Suprapubic skin (tissue), 4 donors: ENCODE measurements at regions not wholly inside any gene's neighbourhood (a gene's known extent, or its start where the extent isn't known, plus 50 kb on each side); places are given as distances from the start of the nearest gene placed in this dataset.

Experiments
- DNase-seq, 2 donors: peaks; one replicate each; pipeline ENCODE4 v3.0.0-alpha.2; 2019; ENCODE audit warnings: low spot score in 2 of 2
- H3K27ac ChIP-seq: fragments of 200-600 bp; sonication (generic); one replicate; pipeline ENCODE4 v1.5.1; 2019
- H3K27me3 ChIP-seq: fragments of 200-600 bp; sonication (generic); one replicate; pipeline ENCODE4 v1.5.1; 2019
- H3K36me3 ChIP-seq: fragments of 200-600 bp; sonication (generic); one replicate; pipeline ENCODE4 v1.5.1; 2019
- H3K4me1 ChIP-seq: fragments of 200-600 bp; sonication (generic); one replicate; pipeline ENCODE4 v1.5.1; 2019
- H3K4me3 ChIP-seq: fragments of 200-600 bp; sonication (generic); one replicate; pipeline ENCODE4 v1.5.1; 2019; ENCODE audit warnings: mild to moderate bottlenecking
- H3K9me3 ChIP-seq: fragments of 200-600 bp; sonication (generic); one replicate; pipeline ENCODE4 v1.5.1; 2019
- CTCF ChIP-seq, 2 donors: fragments of 200-600 bp in 1 of 2; fragments of 450-650 bp in 1 of 2; sonication (generic) in 1 of 2; IDR thresholded peaks; one replicate each; pipeline ENCODE4 v1.5.1; 2016 to 2019; ENCODE audit warnings: antibody characterized with exemption in 2 of 2, mild to moderate bottlenecking in 1 of 2, moderate library complexity in 1 of 2
- EP300 ChIP-seq: sonication (generic); formaldehyde crosslinking; IDR thresholded peaks from one replicate; pipeline ENCODE4 v1.6.1; 2017; ENCODE audit warnings: antibody characterized with exemption
- POLR2A ChIP-seq, 2 donors: fragments of 450-650 bp; IDR thresholded peaks; one replicate each; pipeline ENCODE4 v1.6.1; 2017; ENCODE audit warnings: antibody characterized with exemption in 2 of 2, mild to moderate bottlenecking in 2 of 2, moderate library complexity in 2 of 2
- POLR2AphosphoS5 ChIP-seq, 3 donors: sonication (generic); formaldehyde crosslinking; IDR thresholded peaks; one replicate each; pipeline ENCODE4 v1.6.1; 2017; ENCODE audit warnings: antibody characterized with exemption in 3 of 3
- WGBS: methylation state at CpG from one replicate; pipeline ENCODE4 v1.1.5; 2018; 5-methylcytosine and 5-hydroxymethylcytosine counted together

GRCh38 chr1:173301507-173301906 lies 94.4 kb upstream of the TNFSF4 start:
- no peaks in the 10 kb centered on the region for H3K9me3 ChIP-seq
- no peak for TF ChIP-seq EP300
- H3K27ac ChIP-seq, result no peak overlapping the region
- H3K36me3 ChIP-seq, result no peaks in the 10 kb centered on the region
- no peaks in the 10 kb centered on the region for H3K4me1 ChIP-seq
- no peak overlapping the region for H3K4me3 ChIP-seq
- DNase-seq, result no peak
- WGBS, result 96% methylated on average over 1 of the region's 1 CpG
- H3K27me3 ChIP-seq, result no peaks in the 10 kb centered on the region

- Histone ChIP-seq H3K36me3 (no peaks in the 10 kb centered on the region), H3K27ac (no peak overlapping the region), H3K27me3 (no peaks in the 10 kb centered on the region), H3K4me3 (no peak overlapping the region), H3K4me1 (no peaks in the 10 kb centered on the region), H3K9me3 (no peaks in the 10 kb centered on the region)
- WGBS, result 81% methylated on average over 1 of the region's 1 CpG
- TF ChIP-seq CTCF (IDR thresholded peaks at IDR 0.05) (no peak), EP300 (no peak), POLR2A (IDR thresholded peaks at IDR 0.05) (no peak), POLR2AphosphoS5 (IDR thresholded peaks at IDR 0.05) (no peak)
- DNase-seq, result no peak
Observed at GRCh38 chr1:173302366-173302765, 95.2 kb upstream of the TNFSF4 start.

- 78% methylated on average over 8 of the region's 8 CpGs for WGBS
- H3K9me3 ChIP-seq, result no peaks in the 10 kb centered on the region
- no peaks in the 10 kb centered on the region for H3K36me3 ChIP-seq
- H3K4me1 ChIP-seq, result no peaks in the 10 kb centered on the region
- H3K27ac ChIP-seq, result no peak overlapping the region
- no peaks in the 10 kb centered on the region for H3K27me3 ChIP-seq
- TF ChIP-seq POLR2AphosphoS5 (IDR thresholded peaks at IDR 0.05), result no peak
- no peak for TF ChIP-seq EP300
- no peak for TF ChIP-seq CTCF (IDR thresholded peaks at IDR 0.05)
- no peak for TF ChIP-seq POLR2A (IDR thresholded peaks at IDR 0.05)
- H3K4me3 ChIP-seq, result no peak overlapping the region
- DNase-seq, result no peak
Observed at GRCh38 chr1:173302890-173303829, 96.0 kb upstream of the TNFSF4 start.

GRCh38 chr1:173303984-173304383 lies 96.9 kb upstream of the TNFSF4 start:
- no peak overlapping the region for H3K4me3 ChIP-seq
- TF ChIP-seq POLR2A (IDR thresholded peaks at IDR 0.05) (no peak), CTCF (IDR thresholded peaks at IDR 0.05) (no peak), POLR2AphosphoS5 (IDR thresholded peaks at IDR 0.05) (no peak), EP300 (no peak)
- 98% methylated on average over 1 of the region's 1 CpG for WGBS
- no peaks in the 10 kb centered on the region for H3K27me3 ChIP-seq
- H3K27ac ChIP-seq, result no peak overlapping the region
- H3K4me1 ChIP-seq, result no peaks in the 10 kb centered on the region
- H3K36me3 ChIP-seq, result no peaks in the 10 kb centered on the region
- H3K9me3 ChIP-seq, result no peaks in the 10 kb centered on the region
- DNase-seq, result no peak

- Histone ChIP-seq H3K27ac (no peak overlapping the region), H3K4me3 (no peak overlapping the region), H3K4me1 (no peaks in the 10 kb centered on the region), H3K9me3 (no peaks in the 10 kb centered on the region), H3K36me3 (no peaks in the 10 kb centered on the region), H3K27me3 (no peaks in the 10 kb centered on the region)
- DNase-seq, result no peak
- TF ChIP-seq EP300 (no peak), POLR2A (IDR thresholded peaks at IDR 0.05) (no peak), POLR2AphosphoS5 (IDR thresholded peaks at IDR 0.05) (no peak), CTCF (IDR thresholded peaks at IDR 0.05) (no peak)
- 54% methylated on average over 1 of the region's 1 CpG for WGBS
Observed at GRCh38 chr1:173304529-173305227, 97.5 kb upstream of the TNFSF4 start.
